ENCODE measurements at regions not wholly inside any gene's neighbourhood (a gene's known extent, or its start where the extent isn't known, plus 50 kb on each side); places are given as distances from the start of the nearest gene placed in this dataset.

GRCh38 chr10:44476409-44477045 is 91.6 kb upstream of the CXCL12 start (continued):
- no peak for TF ChIP-seq DIDO1 (tag; IDR thresholded peaks at IDR 0.05; ENCODE audit: low read depth)

DNA sequence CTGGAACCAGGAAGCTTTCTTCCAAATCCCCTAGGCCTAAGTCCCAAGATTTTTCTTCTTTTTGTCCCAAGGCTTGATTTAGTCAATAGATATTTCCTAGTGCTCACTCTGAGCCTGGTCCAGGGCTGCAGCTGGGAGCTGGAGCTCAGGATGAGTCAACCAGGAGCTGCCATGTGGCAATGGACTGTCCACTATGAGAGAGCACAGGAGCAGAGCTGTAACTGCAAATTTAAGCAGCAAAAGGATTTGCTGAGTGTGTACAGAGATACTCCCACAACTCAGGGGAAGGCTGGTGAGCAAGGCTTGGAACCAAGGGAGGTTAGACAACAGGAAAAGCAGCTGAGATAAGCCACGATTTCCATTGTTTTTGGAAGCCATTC is 92.1 kb upstream of the CXCL12 start:
- CTCF ChIA-PET (ENCODE audit: low intra/inter-chr PET ratio) = no interaction called here
- Histone ChIP-seq H3K9me3 (replicated peaks; ENCODE audit: control insufficient read depth, insufficient read depth, low read depth, low read length) (no peaks in the 10 kb centered on the region), H3K4me2 (ENCODE audit: insufficient read depth, low read length) (no peak overlapping the region), H4K20me1 (replicated peaks; ENCODE audit: control insufficient read depth, insufficient read depth, low read length) (no peaks in the 10 kb centered on the region), H3K27me3 (ENCODE audit: control insufficient read depth in 2 of 2, insufficient read depth in 2 of 2, low read length in 2 of 2) (no peaks in the 10 kb centered on the region), H2AFZ (ENCODE audit: low read depth, low read length) (peak overlapping the region; percentile 68), H3K9ac (ENCODE audit: insufficient read depth in 1 of 2, low read depth in 2 of 2, low read length in 2 of 2) (no peak overlapping the region), H3K9me1 (ENCODE audit: control insufficient read depth, insufficient read depth, low read length) (no peaks in the 10 kb centered on the region), H3K4me3 (no peak overlapping the region), H3K27ac (ENCODE audit: extremely low read depth, low read depth, low read length) (peak overlapping the region; percentile 48; the same call in 1 of the 3 replicates), H3K79me2 (ENCODE audit: control insufficient read depth, insufficient read depth, low read length) (no peaks in the 10 kb centered on the region), H3K36me3 (ENCODE audit: control insufficient read depth, insufficient read depth, low read length) (no peaks in the 10 kb centered on the region), H3K4me1 (replicated peaks in 1 of 2; ENCODE audit: control insufficient read depth in 2 of 2, insufficient read depth in 2 of 2, low read length in 2 of 2) (peaks cover 5 to 23% of the 10 kb centered on the region in 2 experiments; a peak in 4 of 5 replicates)
- no peak for DNase-seq (ENCODE audit: extremely low read depth in 1 of 4, low spot score in 3 of 4)
- ATAC-seq = peak; percentile 26; the same call in 2 of the 3 replicates
- POLR2A ChIA-PET = interaction anchor here (0.6 kb wide), 1 partner anchor 20 kb away, joined by 4 read pairs; no protein-coding TSS in a partner anchor
- no TSS peak for BruUV-seq (replicated peaks)
- in situ Hi-C loops (cut with MboI) (no loop called here), intact Hi-C loops (cut with micrococcal nuclease) (no loop called here)
- peak; percentile 29 for FAIRE-seq
- 0% methylated on average over 1 of the region's 1 CpG for WGBS (ENCODE audit: insufficient coverage, low coverage, missing lambda C conversion rate)
- TF ChIP-seq NEUROD1 (IDR thresholded peaks at IDR 0.05; ENCODE audit: borderline replicate concordance, low read depth, low read length, partially characterized antibody) (no peak), CEBPG (CRISPR knock-in tag; IDR thresholded peaks at IDR 0.05) (no peak), CEBPG (tag; conservative IDR thresholded peaks at IDR 0.05 in 1 of 2, IDR thresholded peaks at IDR 0.05 in 1 of 2) (no peak), ZNF398 (CRISPR knock-in tag; IDR thresholded peaks at IDR 0.05) (no peak), E2F3 (CRISPR knock-in tag; IDR thresholded peaks at IDR 0.05) (no peak), ZNF592 (IDR thresholded peaks at IDR 0.05) (peak; percentile 58; the same call in 1 of the 2 replicates)

Data from K562 (cell line).